SU-DHL-6 (cell line): ENCODE measurements at regions not wholly inside any gene's neighbourhood (a gene's known extent, or its start where the extent isn't known, plus 50 kb on each side); places are given as distances from the start of the nearest gene placed in this dataset.

Experiments
- CTCF ChIP-seq: fragments of 200-600 bp; sonication (generic); IDR thresholded peaks from one replicate; pipeline ENCODE4 v1.5.1; 2017; ENCODE audit warnings: antibody characterized with exemption, mild to moderate bottlenecking, low read length, moderate library complexity; ENCODE audit not compliant: insufficient read depth, poor library complexity, severe bottlenecking
- EZH2phosphoT487 ChIP-seq: fragments of 200-600 bp; sonication (generic), shearing (Covaris generic); conservative IDR thresholded peaks from 2 replicates; pipeline ENCODE4 v1.6.1; 2018; ENCODE audit warnings: mild to moderate bottlenecking, antibody characterized with exemption, low read length, moderate library complexity, mixed read lengths

DNA sequence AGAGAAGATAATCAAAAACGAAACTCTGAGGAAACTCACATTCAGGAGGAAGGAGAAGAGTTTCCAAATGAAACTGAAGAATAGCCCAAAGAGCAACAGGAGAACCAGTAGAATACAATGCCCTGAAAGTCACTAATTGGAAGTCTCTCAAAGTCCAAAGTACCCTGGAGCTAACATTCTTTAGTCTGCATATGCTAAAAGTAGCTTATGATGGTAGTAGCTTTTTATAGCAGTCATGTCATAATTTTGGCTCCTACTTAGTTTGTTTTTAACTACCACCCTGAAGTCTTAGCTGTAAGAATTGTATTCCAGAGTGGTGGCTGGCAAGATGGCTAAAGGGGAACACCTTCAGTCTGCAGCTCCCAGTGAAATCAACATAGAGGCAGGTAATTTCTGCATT lies 100.3 kb upstream of the FGF16 start:
- TF ChIP-seq CTCF (no peak), EZH2phosphoT487 (no peak)
